RWPE2 (cell line): ENCODE measurements at regions not wholly inside any gene's neighbourhood (a gene's known extent, or its start where the extent isn't known, plus 50 kb on each side); places are given as distances from the start of the nearest gene placed in this dataset.

Experiments used
- ATAC-seq: fragments of 200-7000 bp; cut with Tn5 transposase; 3 replicates; pipeline ENCODE4 v1.9.1; 2021; ENCODE audit warnings: low read depth
- DNase-seq: peaks from one replicate; pipeline ENCODE4 v3.0.0-alpha.2; 2020; ENCODE audit warnings: low spot score
- H3K27ac ChIP-seq: fragments of 450-650 bp; 2 replicates; pipeline ENCODE4 v1.5.1; 2017; ENCODE audit warnings: mild to moderate bottlenecking; ENCODE audit not compliant: poor library complexity, severe bottlenecking
- H3K27me3 ChIP-seq: fragments of 250-450 bp; sonication (Bioruptor Pico); 2 replicates; pipeline ENCODE4 v1.5.1; 2021; ENCODE audit warnings: mild to moderate bottlenecking, moderate library complexity; ENCODE audit not compliant: insufficient read depth, poor library complexity, severe bottlenecking
- H3K36me3 ChIP-seq: fragments of 250-450 bp; sonication (Bioruptor Pico); 2 replicates; pipeline ENCODE4 v1.5.1; 2020; ENCODE audit warnings: low read depth, mild to moderate bottlenecking, moderate library complexity
- H3K4me1 ChIP-seq: fragments of 250-450 bp; sonication (Bioruptor Pico); 2 replicates; pipeline ENCODE4 v1.5.1; 2021; ENCODE audit warnings: mild to moderate bottlenecking, moderate library complexity; ENCODE audit not compliant: insufficient read depth, poor library complexity, severe bottlenecking
- H3K4me3 ChIP-seq: fragments of 250-450 bp; sonication (Bioruptor Pico); 2 replicates; pipeline ENCODE4 v1.5.1; 2021; ENCODE audit warnings: mild to moderate bottlenecking, moderate library complexity; ENCODE audit not compliant: severe bottlenecking
- H3K9me3 ChIP-seq: fragments of 250-450 bp; sonication (Bioruptor Pico); 2 replicates; pipeline ENCODE4 v1.5.1; 2021; ENCODE audit warnings: mild to moderate bottlenecking, moderate library complexity; ENCODE audit not compliant: severe bottlenecking
- CTCF ChIP-seq: fragments of 450-650 bp; IDR thresholded peaks from one replicate; pipeline ENCODE4 v1.5.1; 2017; ENCODE audit warnings: mild to moderate bottlenecking, moderate library complexity; ENCODE audit not compliant: poor library complexity, severe bottlenecking

- H3K4me1 ChIP-seq: no peaks in the 10 kb centered on the region
- no peak for DNase-seq
- no peak for TF ChIP-seq CTCF
- H3K4me3 ChIP-seq: no peak overlapping the region
- H3K9me3 ChIP-seq: no peaks in the 10 kb centered on the region
- no peak overlapping the region for H3K27ac ChIP-seq
- peaks cover 3% of the 10 kb centered on the region for H3K27me3 ChIP-seq
- no peak for ATAC-seq
- no peaks in the 10 kb centered on the region for H3K36me3 ChIP-seq
Observed at GRCh38 chr20:24046888-24047287, 58.3 kb upstream of the GGTLC1 start.

- Histone ChIP-seq H3K4me1 (no peaks in the 10 kb centered on the region), H3K36me3 (no peaks in the 10 kb centered on the region), H3K9me3 (no peaks in the 10 kb centered on the region), H3K27me3 (no peaks in the 10 kb centered on the region), H3K4me3 (no peak overlapping the region), H3K27ac (no peak overlapping the region)
- no peak for TF ChIP-seq CTCF
- DNase-seq (no peak), ATAC-seq (no peak)
Observed at GRCh38 chr20:24045621-24046318, 57.2 kb upstream of the GGTLC1 start.

GRCh38 chr20:24043294-24043693, 54.7 kb upstream of the GGTLC1 start:
- Histone ChIP-seq H3K36me3 (no peaks in the 10 kb centered on the region), H3K4me1 (no peaks in the 10 kb centered on the region), H3K9me3 (no peaks in the 10 kb centered on the region), H3K4me3 (no peak overlapping the region), H3K27me3 (no peaks in the 10 kb centered on the region), H3K27ac (no peak overlapping the region)
- TF ChIP-seq CTCF: no peak
- ATAC-seq (no peak), DNase-seq (no peak)

GRCh38 chr20:24042646-24043045, 54.1 kb upstream of the GGTLC1 start:
- no peaks in the 10 kb centered on the region for H3K4me1 ChIP-seq
- H3K27me3 ChIP-seq: no peaks in the 10 kb centered on the region
- ATAC-seq (no peak), DNase-seq (no peak)
- no peaks in the 10 kb centered on the region for H3K9me3 ChIP-seq
- no peak overlapping the region for H3K4me3 ChIP-seq
- no peak for TF ChIP-seq CTCF
- no peaks in the 10 kb centered on the region for H3K36me3 ChIP-seq
- H3K27ac ChIP-seq: no peak overlapping the region

GRCh38 chr20:24040896-24041459, 52.4 kb upstream of the GGTLC1 start:
- Histone ChIP-seq H3K4me3 (no peak overlapping the region), H3K36me3 (no peaks in the 10 kb centered on the region), H3K27me3 (no peaks in the 10 kb centered on the region), H3K4me1 (no peaks in the 10 kb centered on the region), H3K9me3 (no peaks in the 10 kb centered on the region), H3K27ac (no peak overlapping the region)
- no peak for TF ChIP-seq CTCF
- no peak for ATAC-seq
- no peak for DNase-seq
